GM21529 (cell line): ENCODE measurements at regions not wholly inside any gene's neighbourhood (a gene's known extent, or its start where the extent isn't known, plus 50 kb on each side); places are given as distances from the start of the nearest gene placed in this dataset.

ENCODE experiments used
- ATAC-seq: cut with Tn5 transposase; IDR thresholded peaks from one replicate; pipeline ENCODE4 v1.9.1; 2021; ENCODE audit not compliant: unreplicated experiment

- ATAC-seq, result no peak
Measured at GRCh38 chr6:84528201-84528600, 236.2 kb downstream of the TBX18 start.

- no peak for ATAC-seq
Measured at GRCh38 chr6:84526631-84527030, 237.8 kb downstream of the TBX18 start.

GRCh38 chr6:84525907-84526306 lies 238.5 kb downstream of the TBX18 start:
- no peak for ATAC-seq

- no peak for ATAC-seq
Measured at GRCh38 chr6:84524636-84525035, 239.8 kb downstream of the TBX18 start.

GRCh38 chr6:84522135-84522549 lies 242.3 kb downstream of the TBX18 start:
- ATAC-seq, result no peak

- no peak for ATAC-seq
Measured at GRCh38 chr6:84521511-84521910, 242.9 kb downstream of the TBX18 start.

GRCh38 chr6:84517741-84518530 lies 246.5 kb downstream of the TBX18 start:
- no peak for ATAC-seq

GRCh38 chr6:84516154-84516553 lies 248.2 kb downstream of the TBX18 start:
- ATAC-seq, result no peak

GRCh38 chr6:84515067-84515466 lies 249.3 kb downstream of the TBX18 start:
- no peak for ATAC-seq

- ATAC-seq, result no peak
Measured at GRCh38 chr6:84514089-84514971, 250.1 kb downstream of the TBX18 start.

- ATAC-seq, result no peak
Measured at GRCh38 chr6:84512391-84512790, 252.0 kb downstream of the TBX18 start.

- no peak for ATAC-seq
Measured at GRCh38 chr6:84511929-84512328, 252.5 kb downstream of the TBX18 start.

- no peak for ATAC-seq
Measured at GRCh38 chr6:84508981-84509380, 255.4 kb downstream of the TBX18 start.

- ATAC-seq, result no peak
Measured at GRCh38 chr6:84508334-84508733, 256.1 kb downstream of the TBX18 start.

- no peak for ATAC-seq
Measured at GRCh38 chr6:84504025-84504424, 260.4 kb downstream of the TBX18 start.

GRCh38 chr6:84501315-84501714 lies 263.1 kb downstream of the TBX18 start:
- no peak for ATAC-seq

- no peak for ATAC-seq
Measured at GRCh38 chr6:84500726-84501125, 263.7 kb downstream of the TBX18 start.

GRCh38 chr6:84498905-84499304 lies 265.5 kb downstream of the TBX18 start:
- no peak for ATAC-seq

- ATAC-seq, result no peak
Measured at GRCh38 chr6:84492241-84493165, 265.1 kb upstream of the CEP162 start.

GRCh38 chr6:84489598-84489997 lies 262.2 kb upstream of the CEP162 start:
- ATAC-seq, result no peak

- no peak for ATAC-seq
Measured at GRCh38 chr6:84486526-84486925, 259.1 kb upstream of the CEP162 start.
